ENCODE measurements at regions not wholly inside any gene's neighbourhood (a gene's known extent, or its start where the extent isn't known, plus 50 kb on each side); places are given as distances from the start of the nearest gene placed in this dataset.

DNA sequence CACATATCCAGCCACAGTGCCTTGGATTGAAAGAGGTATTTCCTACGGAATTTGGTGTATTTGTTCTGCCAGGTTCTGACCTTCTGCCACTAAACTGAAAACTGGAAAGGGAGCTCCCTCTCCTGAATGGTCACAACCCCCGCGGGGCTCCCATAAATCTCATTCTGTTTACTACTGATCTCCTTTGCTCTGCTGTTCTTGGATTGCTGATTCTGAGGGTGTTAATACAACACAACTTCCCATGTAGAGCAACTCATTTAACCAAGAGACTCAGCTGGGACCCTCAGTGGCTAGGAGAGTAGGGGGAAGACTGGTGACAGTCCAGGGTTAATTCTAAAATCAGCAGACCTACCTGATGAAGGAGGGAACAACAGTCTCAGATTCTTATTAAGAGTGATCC is 662.9 kb downstream of the INHBA start:
- no peak for TF ChIP-seq POLR2A (IDR thresholded peaks at IDR 0.05; ENCODE audit: low read depth, low read length)
- no peak for TF ChIP-seq POLR2AphosphoS5 (IDR thresholded peaks at IDR 0.05; ENCODE audit: low read depth, low read length)
- TF ChIP-seq TAF1 (IDR thresholded peaks at IDR 0.05; ENCODE audit: borderline replicate concordance, low read depth, low read length): no peak
